ENCODE measurements at regions not wholly inside any gene's neighbourhood (a gene's known extent, or its start where the extent isn't known, plus 50 kb on each side); places are given as distances from the start of the nearest gene placed in this dataset.

DNA sequence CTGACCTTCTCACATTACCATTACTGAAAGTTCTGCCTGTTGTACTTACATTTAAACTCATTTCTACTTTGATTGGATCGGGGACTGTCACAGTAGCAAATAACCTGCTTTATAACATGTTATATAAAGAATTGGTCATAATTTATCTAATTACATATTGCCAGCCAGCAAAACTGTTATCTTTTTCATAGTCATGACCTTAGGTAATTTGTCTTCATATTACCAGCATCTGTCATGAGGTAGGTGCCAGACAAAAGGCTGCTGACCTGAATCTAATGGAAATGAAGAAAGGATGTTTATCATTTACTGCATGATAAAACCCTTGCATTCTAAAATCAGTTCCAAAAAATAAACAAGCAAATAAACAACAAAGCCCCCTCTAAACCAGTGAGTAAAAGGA is 89.4 kb upstream of the LRP1B start:
- TF ChIP-seq, protein P1, sequence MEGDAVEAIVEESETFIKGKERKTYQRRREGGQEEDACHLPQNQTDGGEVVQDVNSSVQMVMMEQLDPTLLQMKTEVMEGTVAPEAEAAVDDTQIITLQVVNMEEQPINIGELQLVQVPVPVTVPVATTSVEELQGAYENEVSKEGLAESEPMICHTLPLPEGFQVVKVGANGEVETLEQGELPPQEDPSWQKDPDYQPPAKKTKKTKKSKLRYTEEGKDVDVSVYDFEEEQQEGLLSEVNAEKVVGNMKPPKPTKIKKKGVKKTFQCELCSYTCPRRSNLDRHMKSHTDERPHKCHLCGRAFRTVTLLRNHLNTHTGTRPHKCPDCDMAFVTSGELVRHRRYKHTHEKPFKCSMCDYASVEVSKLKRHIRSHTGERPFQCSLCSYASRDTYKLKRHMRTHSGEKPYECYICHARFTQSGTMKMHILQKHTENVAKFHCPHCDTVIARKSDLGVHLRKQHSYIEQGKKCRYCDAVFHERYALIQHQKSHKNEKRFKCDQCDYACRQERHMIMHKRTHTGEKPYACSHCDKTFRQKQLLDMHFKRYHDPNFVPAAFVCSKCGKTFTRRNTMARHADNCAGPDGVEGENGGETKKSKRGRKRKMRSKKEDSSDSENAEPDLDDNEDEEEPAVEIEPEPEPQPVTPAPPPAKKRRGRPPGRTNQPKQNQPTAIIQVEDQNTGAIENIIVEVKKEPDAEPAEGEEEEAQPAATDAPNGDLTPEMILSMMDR (IDR thresholded peaks at IDR 0.05; ENCODE audit: control extremely low read depth in 1 of 3, insufficient read depth in 1 of 3, low read depth in 1 of 3, low read length in 3 of 3), result no peak
- no peak for TF ChIP-seq POLR2A (IDR thresholded peaks at IDR 0.05; ENCODE audit: control extremely low read depth in 1 of 2, low read depth in 2 of 2, low read length in 2 of 2)
- no peak for TF ChIP-seq EZH2 (IDR thresholded peaks at IDR 0.05; ENCODE audit: low read depth, low read length, severe bottlenecking)
- no peak for TF ChIP-seq CHD2 (IDR thresholded peaks at IDR 0.05; ENCODE audit: low read length)
- no peak for TF ChIP-seq EP300 (IDR thresholded peaks at IDR 0.05; ENCODE audit: borderline replicate concordance in 1 of 2, low read depth in 2 of 2, low read length in 2 of 2)
- no peak for TF ChIP-seq CBX5 (IDR thresholded peaks at IDR 0.05; ENCODE audit: low read depth, low read length)
- no peak for TF ChIP-seq JUN (IDR thresholded peaks at IDR 0.05; ENCODE audit: low read depth, low read length)
- no peak for TF ChIP-seq TCF12 (IDR thresholded peaks at IDR 0.05; ENCODE audit: low read depth, low read length)
- TF ChIP-seq POLR2AphosphoS5 (IDR thresholded peaks at IDR 0.05; ENCODE audit: low read depth, low read length), result no peak
- TF ChIP-seq, protein P2, sequence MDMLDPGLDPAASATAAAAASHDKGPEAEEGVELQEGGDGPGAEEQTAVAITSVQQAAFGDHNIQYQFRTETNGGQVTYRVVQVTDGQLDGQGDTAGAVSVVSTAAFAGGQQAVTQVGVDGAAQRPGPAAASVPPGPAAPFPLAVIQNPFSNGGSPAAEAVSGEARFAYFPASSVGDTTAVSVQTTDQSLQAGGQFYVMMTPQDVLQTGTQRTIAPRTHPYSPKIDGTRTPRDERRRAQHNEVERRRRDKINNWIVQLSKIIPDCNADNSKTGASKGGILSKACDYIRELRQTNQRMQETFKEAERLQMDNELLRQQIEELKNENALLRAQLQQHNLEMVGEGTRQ (IDR thresholded peaks at IDR 0.05; ENCODE audit: low read length), result no peak

All from H1 (cell line).